G401 (cell line): ENCODE measurements at regions not wholly inside any gene's neighbourhood (a gene's known extent, or its start where the extent isn't known, plus 50 kb on each side); places are given as distances from the start of the nearest gene placed in this dataset.
"Not testable (repeated sequence)": the region's sequence is repeated elsewhere in the genome, so short reads cannot be mapped to it uniquely, and the experiment has no call there.

Experiments
- DNase-seq: peaks from one replicate; pipeline ENCODE4 v3.0.0-alpha.2; 2015; ENCODE audit warnings: low spot score
- in situ Hi-C: cut with HindIII; loops from 2 replicates; pipeline ENCODE4 v1.10.0; 2016; ENCODE audit warnings: low sequenced_read_pairs, mixed read lengths

DNA sequence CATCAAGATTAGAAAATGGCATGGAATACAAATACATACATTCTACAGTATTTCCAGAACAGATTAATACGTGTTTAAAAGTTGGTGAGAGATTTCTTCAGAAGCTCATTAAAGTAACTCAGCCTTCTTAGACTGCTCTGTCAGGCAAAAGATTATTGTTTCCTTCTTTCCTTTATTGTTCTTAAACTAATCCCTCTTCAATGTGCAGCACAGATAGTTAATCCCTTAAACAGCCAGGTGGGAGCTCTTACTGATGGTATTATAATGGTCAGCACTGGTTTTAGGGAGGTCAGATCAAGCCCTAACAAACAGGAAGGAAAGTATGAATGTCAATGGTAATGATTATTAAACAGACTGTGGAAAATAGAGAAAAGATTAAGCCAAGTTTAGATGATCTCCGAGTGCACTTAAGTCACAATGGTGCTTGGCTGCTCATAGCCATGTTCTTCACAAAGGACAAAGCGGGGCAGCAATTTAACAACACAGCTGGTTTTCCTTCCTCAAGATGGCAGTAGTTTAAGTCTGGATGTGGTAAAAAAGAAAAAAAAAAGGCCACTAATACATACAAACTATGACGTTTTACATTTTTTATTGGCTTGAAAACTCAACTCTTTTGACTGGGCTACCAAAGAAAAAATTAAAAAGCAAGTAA is 992.6 kb downstream of the PCDH9 start:
- in situ Hi-C loops: no loop called here
- DNase-seq: no peak

DNA sequence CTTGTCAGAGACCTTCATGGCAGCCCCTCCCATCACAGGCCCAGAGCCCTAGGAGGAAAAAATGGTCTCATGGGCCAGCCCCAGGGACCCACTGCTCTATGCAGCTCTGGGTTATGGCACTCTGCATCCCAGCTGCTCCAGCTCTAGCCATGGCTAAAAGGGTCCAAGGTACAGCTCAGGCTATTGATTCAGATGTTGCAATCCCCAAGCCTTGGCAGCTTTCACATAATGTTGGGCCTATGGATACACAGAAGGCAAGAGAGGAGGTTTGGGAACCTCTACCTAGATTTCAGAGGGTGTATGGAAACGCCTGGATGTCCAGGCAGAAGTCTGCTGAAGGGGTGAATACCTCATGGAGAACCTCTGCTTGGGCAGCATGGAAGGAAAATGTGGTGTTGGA is 996.0 kb downstream of the PCDH9 start:
- in situ Hi-C loops: no loop called here
- no peak for DNase-seq

DNA sequence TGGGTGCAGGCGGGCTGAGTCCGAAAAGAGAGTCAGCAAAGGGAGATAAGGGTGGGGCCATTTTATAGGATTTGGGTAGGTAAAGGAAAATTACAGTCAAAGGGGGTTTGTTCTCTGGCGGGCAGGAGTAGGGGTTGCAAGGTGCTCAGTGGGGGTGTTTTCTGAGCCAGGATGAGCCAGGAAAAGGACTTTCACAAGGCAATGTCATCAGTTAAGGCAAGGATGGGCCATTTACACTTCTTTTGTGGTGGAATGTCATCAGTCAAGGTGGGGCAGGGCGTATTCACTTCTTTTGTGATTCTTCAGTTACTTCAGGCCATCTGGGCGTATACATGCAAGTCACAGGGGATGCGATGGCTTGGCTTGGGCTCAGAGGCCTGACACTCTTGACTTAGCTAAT is 998.2 kb downstream of the PCDH9 start:
- in situ Hi-C loops, DNase-seq: not testable (repeated sequence)

GRCh38 chr13:66225072-66225471 is 1005.1 kb downstream of the PCDH9 start:
- in situ Hi-C loops: no loop called here

GRCh38 chr13:66224663-66225062 is 1005.5 kb downstream of the PCDH9 start:
- in situ Hi-C loops: no loop called here

More at GRCh38 chr13:66225072-66225471, 1005.1 kb downstream of the PCDH9 start:
- no peak for DNase-seq

GRCh38 chr13:66222926-66223325 is 1007.2 kb downstream of the PCDH9 start:
- no peak for DNase-seq
- in situ Hi-C loops: no loop called here

More at GRCh38 chr13:66224663-66225062, 1005.5 kb downstream of the PCDH9 start:
- DNase-seq: no peak

- in situ Hi-C loops: no loop called here
- no peak for DNase-seq
Observed at GRCh38 chr13:66222127-66222526, 1008.0 kb downstream of the PCDH9 start.

- DNase-seq: no peak
- in situ Hi-C loops: no loop called here
Observed at GRCh38 chr13:66219506-66219905, 1010.6 kb downstream of the PCDH9 start.

- in situ Hi-C loops: no loop called here
- DNase-seq: no peak
Observed at GRCh38 chr13:66218583-66218982, 1011.6 kb downstream of the PCDH9 start.

- in situ Hi-C loops: no loop called here
- DNase-seq: no peak
Observed at GRCh38 chr13:66216728-66217127, 1013.4 kb downstream of the PCDH9 start.

DNA sequence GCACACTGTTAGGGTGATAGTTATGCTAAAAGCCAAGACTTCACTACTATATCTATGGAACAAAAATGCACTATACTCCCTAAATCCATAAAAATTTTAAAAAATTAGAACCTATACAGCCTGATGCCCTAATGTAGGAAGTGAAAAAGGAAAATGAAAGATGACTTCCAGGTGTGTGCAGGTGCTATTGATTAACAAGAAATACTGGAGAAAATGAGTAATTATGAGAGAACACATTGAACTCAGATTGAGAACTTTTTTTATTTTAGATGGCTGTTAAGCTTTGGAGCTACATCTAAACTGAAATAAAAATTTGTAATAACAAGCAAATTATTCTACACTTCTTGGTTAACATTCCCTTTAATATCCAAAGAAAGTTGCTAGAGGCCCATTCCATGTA is 1015.7 kb downstream of the PCDH9 start:
- in situ Hi-C loops: no loop called here
- DNase-seq: no peak

GRCh38 chr13:66212511-66212910 is 1017.6 kb downstream of the PCDH9 start:
- in situ Hi-C loops: no loop called here
- DNase-seq: no peak

GRCh38 chr13:66210677-66211076 is 1019.5 kb downstream of the PCDH9 start:
- in situ Hi-C loops: no loop called here
- DNase-seq: no peak

DNA sequence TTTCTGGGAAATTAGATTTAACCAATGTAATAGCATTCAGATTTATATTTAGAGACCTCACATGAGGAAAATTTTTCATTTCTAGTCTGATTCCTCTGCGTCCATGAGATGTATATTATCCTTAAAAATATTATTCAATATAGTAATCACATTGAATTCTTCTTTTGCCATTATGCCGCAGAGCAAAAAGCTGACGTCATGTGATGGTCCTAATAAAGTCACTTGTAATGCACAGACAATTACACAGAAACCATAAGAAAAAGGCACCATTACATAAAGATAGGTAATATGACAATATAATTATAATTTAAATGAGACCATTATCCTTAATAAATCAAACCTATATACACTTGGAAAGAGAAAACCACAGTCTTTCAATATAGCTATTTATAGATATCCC is 1021.5 kb downstream of the PCDH9 start:
- no peak for DNase-seq
- in situ Hi-C loops: no loop called here

DNA sequence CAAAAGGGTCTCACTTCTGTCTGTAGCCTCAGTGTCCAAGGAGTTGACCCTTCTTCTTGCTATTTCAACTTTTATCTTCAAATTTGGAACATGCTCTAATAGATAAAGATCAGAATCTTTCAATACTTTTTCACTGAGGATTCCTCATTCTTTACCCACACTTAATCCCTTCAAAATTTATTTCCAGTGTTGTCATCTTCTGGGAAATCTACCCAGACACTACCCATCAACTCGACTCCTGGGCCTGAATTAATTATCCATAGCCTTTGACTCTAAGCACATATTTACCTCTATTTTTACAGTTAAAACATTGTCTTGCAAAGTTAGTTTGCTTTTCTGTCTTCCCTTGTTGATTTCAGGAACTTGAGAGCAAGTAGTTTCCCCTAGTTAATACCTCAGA is 1022.5 kb downstream of the PCDH9 start:
- in situ Hi-C loops: no loop called here
- DNase-seq: no peak

DNA sequence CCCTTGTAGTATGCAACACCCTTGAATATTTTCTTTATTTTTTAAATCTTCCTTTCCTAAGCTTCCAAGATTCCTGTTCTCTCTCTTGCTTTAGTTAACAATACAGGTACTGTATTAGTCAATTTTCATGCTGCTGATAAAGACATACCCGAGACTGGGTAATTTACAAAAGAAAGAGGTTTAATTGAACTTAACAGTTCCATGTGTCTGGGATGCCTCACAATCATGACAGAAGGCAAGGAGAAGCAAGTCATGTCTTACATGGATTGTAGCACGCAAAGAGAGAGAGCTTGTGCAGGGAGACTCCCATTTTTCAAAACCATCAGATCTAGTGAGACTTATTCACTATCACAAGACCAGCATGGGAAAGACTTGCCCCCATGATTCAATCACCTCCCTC is 1024.3 kb downstream of the PCDH9 start:
- in situ Hi-C loops: no loop called here
- DNase-seq: no peak

DNA sequence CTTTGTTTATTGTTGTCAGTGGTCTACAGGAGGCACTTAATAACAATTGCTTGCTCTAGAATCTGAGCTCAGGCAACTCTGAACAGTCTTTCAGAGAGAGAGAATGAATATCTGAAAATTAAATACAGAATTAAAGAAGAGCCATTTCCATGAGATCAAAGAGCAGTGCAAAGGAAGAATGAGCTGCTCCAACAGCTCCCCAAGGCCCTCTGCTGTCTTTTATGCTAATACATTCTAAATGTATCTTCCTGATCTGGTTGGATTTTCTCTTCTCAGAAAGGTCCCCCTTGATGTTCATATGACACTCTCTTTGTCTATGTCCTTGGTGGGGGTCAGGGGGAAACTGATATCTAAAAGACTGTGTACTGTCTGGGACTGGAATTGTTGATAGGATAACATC is 1029.6 kb downstream of the PCDH9 start:
- no peak for DNase-seq
- in situ Hi-C loops: no loop called here

DNA sequence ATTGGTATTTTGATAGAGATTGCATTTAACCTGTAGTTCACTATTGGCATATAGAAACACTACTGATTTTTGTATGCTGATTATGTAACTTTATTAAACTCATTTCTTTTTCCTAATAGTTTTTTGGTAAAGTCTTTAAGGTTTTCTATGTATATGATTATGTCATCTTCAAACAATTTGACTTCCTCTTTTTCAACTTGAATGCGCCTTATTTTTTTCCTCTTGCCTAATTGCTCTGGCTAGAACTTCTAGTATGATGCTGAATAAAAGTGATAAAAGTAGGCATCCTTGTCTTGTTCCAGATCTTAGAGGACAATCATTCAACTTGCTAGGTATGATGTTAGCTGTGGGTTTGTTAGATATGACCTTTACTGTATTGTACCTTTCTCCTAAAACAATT is 1034.9 kb downstream of the PCDH9 start:
- DNase-seq: no peak
- in situ Hi-C loops: no loop called here

DNA sequence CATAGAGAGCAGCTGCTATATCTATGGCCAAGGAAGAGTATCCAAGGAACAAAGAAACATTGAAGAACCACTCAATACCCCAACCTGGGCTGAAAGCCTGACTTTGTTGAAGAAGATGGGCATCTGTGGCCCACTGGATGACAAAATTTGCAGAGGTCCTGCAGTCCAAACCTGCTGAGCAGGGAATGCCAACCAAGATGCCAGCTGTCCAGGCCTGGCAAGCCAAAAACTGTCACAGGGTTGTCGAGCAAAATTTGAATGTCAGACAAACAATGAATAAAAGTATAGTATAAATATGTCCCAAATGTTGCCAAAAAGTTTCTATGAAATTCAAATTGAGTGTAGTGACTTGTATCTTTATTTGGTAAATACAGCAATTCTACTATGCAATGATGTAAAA is 1040.2 kb downstream of the PCDH9 start:
- in situ Hi-C loops: no loop called here
- DNase-seq: no peak

- in situ Hi-C loops: no loop called here
- no peak for DNase-seq
Observed at GRCh38 chr13:66180836-66181235, 1049.3 kb downstream of the PCDH9 start.

DNA sequence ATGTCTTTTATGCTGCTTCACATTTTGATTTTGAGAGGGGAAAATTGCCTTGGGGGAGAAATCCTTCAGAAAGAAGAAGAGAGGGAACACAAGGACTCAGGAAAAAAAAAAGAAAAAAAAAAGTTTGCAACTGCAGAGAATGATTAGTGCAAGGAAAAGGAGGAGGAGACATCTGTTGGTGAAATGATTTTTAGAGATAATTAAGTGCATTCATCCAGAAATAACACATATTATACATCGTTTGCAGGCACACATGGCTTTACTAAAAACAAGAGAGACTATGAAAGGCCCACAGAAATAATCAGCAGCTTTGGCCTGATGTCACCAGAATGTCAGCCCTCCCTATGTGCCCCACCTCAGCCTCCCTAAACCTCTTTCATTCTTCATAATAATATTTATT is 1058.2 kb downstream of the PCDH9 start:
- DNase-seq: no peak
- in situ Hi-C loops: no loop called here

DNA sequence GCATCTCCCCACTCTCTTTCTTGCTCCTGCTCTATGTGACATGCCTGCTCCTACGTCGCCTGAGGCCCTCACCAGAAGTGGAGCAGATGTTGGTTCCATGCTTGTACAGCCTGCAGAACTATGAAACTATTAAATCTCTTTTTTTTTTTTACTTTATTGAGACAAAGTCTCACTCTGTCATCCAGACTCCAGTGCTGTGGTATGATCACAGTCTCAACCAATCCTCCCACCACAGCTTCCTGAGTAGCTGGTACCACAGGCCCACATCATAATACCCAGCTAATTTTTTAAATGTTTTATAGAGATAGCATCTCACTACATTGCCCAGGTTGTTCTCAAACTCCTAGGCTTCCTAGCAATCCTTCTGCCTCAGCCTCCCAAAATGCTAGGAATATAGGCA is 1067.7 kb downstream of the PCDH9 start:
- no peak for DNase-seq
- in situ Hi-C loops: no loop called here
